Ishikawa (cell line): ENCODE measurements at regions not wholly inside any gene's neighbourhood (a gene's known extent, or its start where the extent isn't known, plus 50 kb on each side); places are given as distances from the start of the nearest gene placed in this dataset.

ENCODE experiments used
- CREB1 ChIP-seq: IDR thresholded peaks from 2 replicates; pipeline ENCODE4 v1.6.1; 2012; ENCODE audit warnings: low read depth
- EGR1 ChIP-seq: IDR thresholded peaks from 2 replicates; pipeline ENCODE4 v1.6.1; 2012
- EP300 ChIP-seq: IDR thresholded peaks from 2 replicates; pipeline ENCODE4 v1.6.1; 2012; ENCODE audit warnings: borderline replicate concordance
- NFIC ChIP-seq: IDR thresholded peaks from 2 replicates; pipeline ENCODE4 v1.6.1; 2012
- TAF1 ChIP-seq: IDR thresholded peaks from 2 replicates; pipeline ENCODE4 v1.6.1; 2012; ENCODE audit warnings: low read depth, mild to moderate bottlenecking
- TF ChIP-seq, protein P1 (sequence below): IDR thresholded peaks from 2 replicates; pipeline ENCODE4 v1.6.1; 2012
- TF ChIP-seq, protein P2 (sequence below): IDR thresholded peaks from 2 replicates; pipeline ENCODE4 v1.6.1; 2012; ENCODE audit warnings: low read depth, mild to moderate bottlenecking

GRCh38 chr3:87788516-87788915 is 270.3 kb downstream of the CGGBP1 start:
- TF ChIP-seq EGR1, result no peak
- no peak for TF ChIP-seq EP300
- TF ChIP-seq, protein P1, sequence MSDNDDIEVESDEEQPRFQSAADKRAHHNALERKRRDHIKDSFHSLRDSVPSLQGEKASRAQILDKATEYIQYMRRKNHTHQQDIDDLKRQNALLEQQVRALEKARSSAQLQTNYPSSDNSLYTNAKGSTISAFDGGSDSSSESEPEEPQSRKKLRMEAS, result no peak
- TF ChIP-seq NFIC, result no peak
- TF ChIP-seq, protein P2, sequence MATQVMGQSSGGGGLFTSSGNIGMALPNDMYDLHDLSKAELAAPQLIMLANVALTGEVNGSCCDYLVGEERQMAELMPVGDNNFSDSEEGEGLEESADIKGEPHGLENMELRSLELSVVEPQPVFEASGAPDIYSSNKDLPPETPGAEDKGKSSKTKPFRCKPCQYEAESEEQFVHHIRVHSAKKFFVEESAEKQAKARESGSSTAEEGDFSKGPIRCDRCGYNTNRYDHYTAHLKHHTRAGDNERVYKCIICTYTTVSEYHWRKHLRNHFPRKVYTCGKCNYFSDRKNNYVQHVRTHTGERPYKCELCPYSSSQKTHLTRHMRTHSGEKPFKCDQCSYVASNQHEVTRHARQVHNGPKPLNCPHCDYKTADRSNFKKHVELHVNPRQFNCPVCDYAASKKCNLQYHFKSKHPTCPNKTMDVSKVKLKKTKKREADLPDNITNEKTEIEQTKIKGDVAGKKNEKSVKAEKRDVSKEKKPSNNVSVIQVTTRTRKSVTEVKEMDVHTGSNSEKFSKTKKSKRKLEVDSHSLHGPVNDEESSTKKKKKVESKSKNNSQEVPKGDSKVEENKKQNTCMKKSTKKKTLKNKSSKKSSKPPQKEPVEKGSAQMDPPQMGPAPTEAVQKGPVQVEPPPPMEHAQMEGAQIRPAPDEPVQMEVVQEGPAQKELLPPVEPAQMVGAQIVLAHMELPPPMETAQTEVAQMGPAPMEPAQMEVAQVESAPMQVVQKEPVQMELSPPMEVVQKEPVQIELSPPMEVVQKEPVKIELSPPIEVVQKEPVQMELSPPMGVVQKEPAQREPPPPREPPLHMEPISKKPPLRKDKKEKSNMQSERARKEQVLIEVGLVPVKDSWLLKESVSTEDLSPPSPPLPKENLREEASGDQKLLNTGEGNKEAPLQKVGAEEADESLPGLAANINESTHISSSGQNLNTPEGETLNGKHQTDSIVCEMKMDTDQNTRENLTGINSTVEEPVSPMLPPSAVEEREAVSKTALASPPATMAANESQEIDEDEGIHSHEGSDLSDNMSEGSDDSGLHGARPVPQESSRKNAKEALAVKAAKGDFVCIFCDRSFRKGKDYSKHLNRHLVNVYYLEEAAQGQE, result no peak
- TF ChIP-seq CREB1, result no peak
- no peak for TF ChIP-seq TAF1
